ENCODE measurements at regions not wholly inside any gene's neighbourhood (a gene's known extent, or its start where the extent isn't known, plus 50 kb on each side); places are given as distances from the start of the nearest gene placed in this dataset.

DNA sequence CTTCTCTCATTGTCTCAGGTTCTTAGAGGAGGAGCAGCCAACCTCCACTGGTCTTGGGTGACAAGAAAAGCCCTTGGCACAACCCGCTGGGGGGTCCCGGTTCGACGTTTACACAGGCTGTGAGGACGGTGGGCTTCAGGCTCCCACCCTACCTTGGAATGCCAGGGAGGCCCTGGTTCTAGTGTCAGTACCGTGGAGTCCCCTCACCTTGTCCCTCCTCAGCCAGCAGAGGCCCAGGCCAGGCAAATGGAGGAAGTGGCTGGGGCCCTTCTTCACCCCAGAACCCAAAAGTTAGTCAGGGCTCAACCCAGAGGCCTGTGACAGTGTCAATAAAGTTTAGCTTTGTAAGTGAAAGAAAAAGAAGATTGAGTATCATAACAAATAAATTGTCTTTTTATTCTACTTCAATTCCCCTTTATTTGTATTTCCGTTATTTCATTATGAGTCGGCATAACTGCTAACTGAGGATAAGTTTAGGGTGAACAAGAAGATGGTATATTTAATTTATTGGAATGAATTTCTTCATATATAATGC lies 62.6 kb upstream of the ZSWIM2 start:
- no peak overlapping the region for H2BK5ac ChIP-seq (ENCODE audit: insufficient read length, low read length)

More for the DNA sequence above, 62.6 kb upstream of the ZSWIM2 start:
- Histone ChIP-seq H3K18ac (ENCODE audit: insufficient read length, low read depth, low read length) (no peak overlapping the region), H4K5ac (ENCODE audit: insufficient read length, low read depth, low read length) (no peak overlapping the region), H2AK5ac (ENCODE audit: insufficient read length, low read length) (no peak overlapping the region), H3T11ph (ENCODE audit: low read length) (no peak overlapping the region), H3K4ac (ENCODE audit: low read depth, low read length) (no peak overlapping the region), H4K8ac (replicated peaks; ENCODE audit: insufficient read length, low read depth, low read length) (no peak overlapping the region), H2BK12ac (ENCODE audit: insufficient read length, low read depth, low read length) (no peak overlapping the region), H3K27me3 (ENCODE audit: insufficient read depth, low read length) (no peaks in the 10 kb centered on the region), H2BK120ac (ENCODE audit: low read depth, low read length, poor library complexity, severe bottlenecking) (no peak overlapping the region), H3K4me1 (ENCODE audit: insufficient read depth, low read length) (no peaks in the 10 kb centered on the region), H3K9me3 (ENCODE audit: control insufficient read depth, low read depth, low read length) (no peaks in the 10 kb centered on the region), H2AFZ (ENCODE audit: low read length) (no peak overlapping the region), H3K23me2 (ENCODE audit: insufficient read length, low read depth, low read length, poor library complexity, severe bottlenecking) (no peaks in the 10 kb centered on the region), H3K79me1 (ENCODE audit: insufficient read depth, low read depth, low read length, poor library complexity, severe bottlenecking) (no peaks in the 10 kb centered on the region), H2BK20ac (ENCODE audit: low read depth, low read length, poor library complexity, severe bottlenecking) (no peak overlapping the region), H3K4me2 (ENCODE audit: insufficient read depth, insufficient read length, low read length) (no peak overlapping the region), H3K79me2 (ENCODE audit: insufficient read depth, low read length) (no peaks in the 10 kb centered on the region), H3K27ac (ENCODE audit: insufficient read length, low read depth, low read length) (no peak overlapping the region), H3K9ac (ENCODE audit: extremely low read depth, insufficient read length, low read length) (no peak overlapping the region), H4K20me1 (ENCODE audit: control insufficient read depth, insufficient read depth, insufficient read length) (no peaks in the 10 kb centered on the region), H3K14ac (ENCODE audit: insufficient read depth, low read length) (no peak overlapping the region), H4K91ac (ENCODE audit: insufficient read length, low read depth, low read length) (no peak overlapping the region), H3K56ac (ENCODE audit: insufficient read length, low read depth, low read length) (no peak overlapping the region), H2BK15ac (ENCODE audit: low read depth, low read length) (no peak overlapping the region), H3K23ac (ENCODE audit: insufficient read length, low read depth, low read length) (no peak overlapping the region)
- Mint-ChIP-seq H3K27me3 (ENCODE audit: low read depth) (no peaks in the 10 kb centered on the region), H3K4me3 (no peak overlapping the region), H3K9me3 (no peaks in the 10 kb centered on the region), H3K27ac (no peak overlapping the region; a peak in 1 of 7 replicates), H3K36me3 (ENCODE audit: insufficient read depth in 1 of 3, low read depth in 3 of 3) (no peaks in the 10 kb centered on the region), H3K4me1 (no peaks in the 10 kb centered on the region)
- no peak for DNase-seq
- TF ChIP-seq, protein P1, sequence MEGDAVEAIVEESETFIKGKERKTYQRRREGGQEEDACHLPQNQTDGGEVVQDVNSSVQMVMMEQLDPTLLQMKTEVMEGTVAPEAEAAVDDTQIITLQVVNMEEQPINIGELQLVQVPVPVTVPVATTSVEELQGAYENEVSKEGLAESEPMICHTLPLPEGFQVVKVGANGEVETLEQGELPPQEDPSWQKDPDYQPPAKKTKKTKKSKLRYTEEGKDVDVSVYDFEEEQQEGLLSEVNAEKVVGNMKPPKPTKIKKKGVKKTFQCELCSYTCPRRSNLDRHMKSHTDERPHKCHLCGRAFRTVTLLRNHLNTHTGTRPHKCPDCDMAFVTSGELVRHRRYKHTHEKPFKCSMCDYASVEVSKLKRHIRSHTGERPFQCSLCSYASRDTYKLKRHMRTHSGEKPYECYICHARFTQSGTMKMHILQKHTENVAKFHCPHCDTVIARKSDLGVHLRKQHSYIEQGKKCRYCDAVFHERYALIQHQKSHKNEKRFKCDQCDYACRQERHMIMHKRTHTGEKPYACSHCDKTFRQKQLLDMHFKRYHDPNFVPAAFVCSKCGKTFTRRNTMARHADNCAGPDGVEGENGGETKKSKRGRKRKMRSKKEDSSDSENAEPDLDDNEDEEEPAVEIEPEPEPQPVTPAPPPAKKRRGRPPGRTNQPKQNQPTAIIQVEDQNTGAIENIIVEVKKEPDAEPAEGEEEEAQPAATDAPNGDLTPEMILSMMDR (conservative IDR thresholded peaks at IDR 0.05) = no peak
- no CpG with 5 or more reads among the region's 8 CpGs for WGBS (ENCODE audit: extremely low coverage, insufficient read length, low lambda C conversion rate)
